ENCODE measurements at regions not wholly inside any gene's neighbourhood (a gene's known extent, or its start where the extent isn't known, plus 50 kb on each side); places are given as distances from the start of the nearest gene placed in this dataset.

- intact Hi-C loops (cut with DNase I, micrococcal nuclease) = no loop called here
These were observed 153.9 kb upstream of the KIF2B start for GRCh38 chr17:53668854-53669253.

GRCh38 chr17:53662608-53663007 lies 160.1 kb upstream of the KIF2B start:
- Mint-ChIP-seq H3K4me3 (no peak overlapping the region), H3K9me3 (peaks cover 3% of the 10 kb centered on the region), H3K27ac (no peak overlapping the region), H3K27me3 (no peaks in the 10 kb centered on the region), H3K36me3 (ENCODE audit: low read depth) (no peaks in the 10 kb centered on the region), H3K4me1 (ENCODE audit: low read depth) (no peaks in the 10 kb centered on the region)
- ChIA-PET CTCF (no interaction called here), POLR2A (no interaction called here)
- TF ChIP-seq, protein P1, sequence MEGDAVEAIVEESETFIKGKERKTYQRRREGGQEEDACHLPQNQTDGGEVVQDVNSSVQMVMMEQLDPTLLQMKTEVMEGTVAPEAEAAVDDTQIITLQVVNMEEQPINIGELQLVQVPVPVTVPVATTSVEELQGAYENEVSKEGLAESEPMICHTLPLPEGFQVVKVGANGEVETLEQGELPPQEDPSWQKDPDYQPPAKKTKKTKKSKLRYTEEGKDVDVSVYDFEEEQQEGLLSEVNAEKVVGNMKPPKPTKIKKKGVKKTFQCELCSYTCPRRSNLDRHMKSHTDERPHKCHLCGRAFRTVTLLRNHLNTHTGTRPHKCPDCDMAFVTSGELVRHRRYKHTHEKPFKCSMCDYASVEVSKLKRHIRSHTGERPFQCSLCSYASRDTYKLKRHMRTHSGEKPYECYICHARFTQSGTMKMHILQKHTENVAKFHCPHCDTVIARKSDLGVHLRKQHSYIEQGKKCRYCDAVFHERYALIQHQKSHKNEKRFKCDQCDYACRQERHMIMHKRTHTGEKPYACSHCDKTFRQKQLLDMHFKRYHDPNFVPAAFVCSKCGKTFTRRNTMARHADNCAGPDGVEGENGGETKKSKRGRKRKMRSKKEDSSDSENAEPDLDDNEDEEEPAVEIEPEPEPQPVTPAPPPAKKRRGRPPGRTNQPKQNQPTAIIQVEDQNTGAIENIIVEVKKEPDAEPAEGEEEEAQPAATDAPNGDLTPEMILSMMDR (IDR thresholded peaks at IDR 0.05) = no peak
- Histone ChIP-seq H3K27me3 (ENCODE audit: control insufficient read depth in 1 of 2, insufficient read depth in 2 of 2, low read length in 2 of 2) (no peaks in the 10 kb centered on the region), H3K27ac (ENCODE audit: low read depth in 1 of 2, low read length in 2 of 2) (no peak overlapping the region), H3K4me3 (ENCODE audit: low read length) (no peak overlapping the region), H3K9me3 (ENCODE audit: control insufficient read depth in 1 of 2, insufficient read depth in 1 of 2, low read length in 2 of 2) (peaks cover 3 to 5% of the 10 kb centered on the region in 2 experiments), H3K36me3 (ENCODE audit: insufficient read depth, low read length) (no peaks in the 10 kb centered on the region), H3K4me1 (ENCODE audit: insufficient read depth, low read length) (no peaks in the 10 kb centered on the region)
- DNase-seq (no peak), ATAC-seq (ENCODE audit: poor library complexity) (no peak)
- intact Hi-C loops (cut with DNase I, micrococcal nuclease) = no loop called here

More at GRCh38 chr17:53668854-53669253, 153.9 kb upstream of the KIF2B start:
- ChIA-PET POLR2A (no interaction called here), CTCF (no interaction called here)
- TF ChIP-seq, protein P1 (IDR thresholded peaks at IDR 0.05) = no peak
- peaks cover 10% of the 10 kb centered on the region for H3K9me3 Mint-ChIP-seq
- no peak overlapping the region for H3K4me3 ChIP-seq (ENCODE audit: low read length)
- H3K27me3 Mint-ChIP-seq = no peaks in the 10 kb centered on the region
- H3K4me3 Mint-ChIP-seq = no peak overlapping the region
- DNase-seq (no peak), ATAC-seq (ENCODE audit: poor library complexity) (no peak)
- H3K9me3 ChIP-seq (ENCODE audit: control insufficient read depth in 1 of 2, insufficient read depth in 1 of 2, low read length in 2 of 2) = peaks cover 0 to 5% of the 10 kb centered on the region in 2 experiments
- H3K4me1 Mint-ChIP-seq (ENCODE audit: low read depth) = no peaks in the 10 kb centered on the region
- no peak overlapping the region for H3K27ac Mint-ChIP-seq
- H3K27ac ChIP-seq (ENCODE audit: low read depth in 1 of 2, low read length in 2 of 2) = no peak overlapping the region
- no peaks in the 10 kb centered on the region for H3K36me3 Mint-ChIP-seq (ENCODE audit: low read depth)
- no peaks in the 10 kb centered on the region for H3K27me3 ChIP-seq (ENCODE audit: control insufficient read depth in 1 of 2, insufficient read depth in 2 of 2, low read length in 2 of 2)
- no peaks in the 10 kb centered on the region for H3K36me3 ChIP-seq (ENCODE audit: insufficient read depth, low read length)
- H3K4me1 ChIP-seq (ENCODE audit: insufficient read depth, low read length) = no peaks in the 10 kb centered on the region

DNA sequence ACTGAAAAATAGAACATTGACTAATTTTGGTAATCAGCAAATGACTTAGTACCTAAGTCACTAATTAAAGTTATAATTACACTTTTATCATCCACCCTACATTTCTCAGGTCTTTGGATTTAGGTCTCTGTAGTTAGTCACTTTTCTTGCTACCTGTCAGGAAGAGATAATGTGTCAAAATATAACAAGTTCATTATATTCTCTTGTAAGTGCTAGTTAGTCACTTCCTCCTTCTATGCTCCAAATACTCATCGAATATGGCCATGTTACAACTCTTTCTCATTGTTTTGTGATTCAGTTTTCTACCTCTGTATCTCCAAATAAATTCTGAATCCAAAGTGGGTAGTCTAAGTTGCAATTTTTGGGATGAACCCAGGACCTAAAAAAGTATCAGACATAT lies 163.5 kb upstream of the KIF2B start:
- ChIA-PET POLR2A (no interaction called here), CTCF (no interaction called here)
- Mint-ChIP-seq H3K27me3 (no peaks in the 10 kb centered on the region), H3K9me3 (peaks cover 2% of the 10 kb centered on the region), H3K27ac (no peak overlapping the region), H3K4me1 (ENCODE audit: low read depth) (no peaks in the 10 kb centered on the region), H3K36me3 (ENCODE audit: low read depth) (no peaks in the 10 kb centered on the region), H3K4me3 (no peak overlapping the region)
- TF ChIP-seq, protein P1 (IDR thresholded peaks at IDR 0.05) = no peak
- Histone ChIP-seq H3K27ac (ENCODE audit: low read depth in 1 of 2, low read length in 2 of 2) (no peak overlapping the region), H3K9me3 (ENCODE audit: control insufficient read depth in 1 of 2, insufficient read depth in 1 of 2, low read length in 2 of 2) (peaks cover 0 to 3% of the 10 kb centered on the region in 2 experiments), H3K4me1 (ENCODE audit: insufficient read depth, low read length) (no peaks in the 10 kb centered on the region), H3K36me3 (ENCODE audit: insufficient read depth, low read length) (no peaks in the 10 kb centered on the region), H3K27me3 (ENCODE audit: control insufficient read depth in 1 of 2, insufficient read depth in 2 of 2, low read length in 2 of 2) (no peaks in the 10 kb centered on the region), H3K4me3 (ENCODE audit: low read length) (no peak overlapping the region)
- DNase-seq (no peak), ATAC-seq (ENCODE audit: poor library complexity) (no peak)
- intact Hi-C loops (cut with DNase I, micrococcal nuclease) = no loop called here
